Esophagus muscularis mucosa (tissue), 4 donors: ENCODE measurements at regions not wholly inside any gene's neighbourhood (a gene's known extent, or its start where the extent isn't known, plus 50 kb on each side); places are given as distances from the start of the nearest gene placed in this dataset.

Source experiments
- DNase-seq: peaks from one replicate; pipeline ENCODE4 v3.0.0-alpha.2; 2017; ENCODE audit errors: extremely low spot score
- H3K27ac ChIP-seq, 4 donors: fragments of 200-600 bp; sonication (generic); replicated peaks in 1 of 4; 1 replicate in 3 of 4; 2 replicates in 1 of 4; pipeline ENCODE4 v1.5.1; 2016 to 2019; ENCODE audit warnings: mild to moderate bottlenecking in 1 of 4
- H3K27me3 ChIP-seq, 4 donors: fragments of 200-600 bp; sonication (generic); one replicate each; pipeline versions ENCODE4 v1.5.1 to v1.6.0; 2016 to 2019
- H3K36me3 ChIP-seq, 4 donors: fragments of 200-600 bp; sonication (generic); one replicate each; pipeline ENCODE4 v1.5.1; 2016 to 2019
- H3K4me1 ChIP-seq, 4 donors: fragments of 200-600 bp; sonication (generic); one replicate each; pipeline ENCODE4 v1.5.1; 2016 to 2019
- H3K4me3 ChIP-seq, 4 donors: fragments of 200-600 bp; sonication (generic); 1 replicate in 2 of 4; 2 replicates in 2 of 4; pipeline ENCODE4 v1.5.1; 2016 to 2019; ENCODE audit warnings: mild to moderate bottlenecking in 4 of 4, moderate library complexity in 1 of 4
- H3K9me3 ChIP-seq, 4 donors: fragments of 200-600 bp; sonication (generic); 1 replicate in 3 of 4; 2 replicates in 1 of 4; pipeline ENCODE4 v1.5.1; 2016 to 2019
- EP300 ChIP-seq: sonication (generic); formaldehyde crosslinking; IDR thresholded peaks from one replicate; pipeline ENCODE4 v1.6.1; 2017; ENCODE audit warnings: antibody characterized with exemption
- POLR2A ChIP-seq: fragments of 450-650 bp; IDR thresholded peaks from one replicate; pipeline ENCODE4 v1.6.1; 2017; ENCODE audit warnings: antibody characterized with exemption, moderate library complexity, mild to moderate bottlenecking, low read depth
- POLR2AphosphoS5 ChIP-seq, 2 donors: sonication (generic); formaldehyde crosslinking; IDR thresholded peaks; one replicate each; pipeline ENCODE4 v1.6.1; 2017; ENCODE audit warnings: antibody characterized with exemption in 2 of 2
- WGBS: methylation state at CpG from one replicate; pipeline ENCODE4 v1.1.5; 2018; 5-methylcytosine and 5-hydroxymethylcytosine counted together
- intact Hi-C: fragments of 100-400 bp; cut with DNase I; formaldehyde crosslinking; loops from one replicate; pipeline ENCODE4 v1.15.1; 2023
- TF ChIP-seq, protein P1 (sequence below), 3 experiments: fragments of 200-600 bp in 2 of 3; fragments of 450-650 bp in 1 of 3; sonication (generic) in 2 of 3; IDR thresholded peaks; one replicate each; pipeline ENCODE4 v1.5.1; 2017 to 2019; ENCODE audit warnings: antibody characterized with exemption in 3 of 3, mild to moderate bottlenecking in 2 of 3, moderate library complexity in 1 of 3

DNA sequence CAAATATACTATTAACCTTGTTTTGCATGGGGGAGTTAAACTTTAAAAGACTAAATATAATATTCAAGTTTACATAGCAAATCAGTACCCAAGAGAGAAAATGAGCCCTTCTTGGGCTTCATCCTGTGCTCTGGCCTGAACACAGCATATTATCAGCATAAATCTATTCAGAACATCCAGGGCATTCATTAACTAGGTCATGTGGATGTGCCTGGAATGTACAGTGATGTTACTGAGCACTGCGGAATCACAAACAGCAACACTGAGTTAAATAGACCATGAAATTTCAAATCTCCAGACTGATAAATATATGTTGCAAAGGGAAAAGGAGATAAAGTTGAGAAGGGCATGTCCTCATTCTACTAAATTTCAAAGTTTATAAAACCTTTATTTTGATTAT lies 426.4 kb downstream of the AASDHPPT start:
- no peaks in the 10 kb centered on the region for H3K9me3 ChIP-seq
- TF ChIP-seq POLR2AphosphoS5 (IDR thresholded peaks at IDR 0.05) (no peak), POLR2A (no peak), EP300 (no peak)
- TF ChIP-seq, protein P1, sequence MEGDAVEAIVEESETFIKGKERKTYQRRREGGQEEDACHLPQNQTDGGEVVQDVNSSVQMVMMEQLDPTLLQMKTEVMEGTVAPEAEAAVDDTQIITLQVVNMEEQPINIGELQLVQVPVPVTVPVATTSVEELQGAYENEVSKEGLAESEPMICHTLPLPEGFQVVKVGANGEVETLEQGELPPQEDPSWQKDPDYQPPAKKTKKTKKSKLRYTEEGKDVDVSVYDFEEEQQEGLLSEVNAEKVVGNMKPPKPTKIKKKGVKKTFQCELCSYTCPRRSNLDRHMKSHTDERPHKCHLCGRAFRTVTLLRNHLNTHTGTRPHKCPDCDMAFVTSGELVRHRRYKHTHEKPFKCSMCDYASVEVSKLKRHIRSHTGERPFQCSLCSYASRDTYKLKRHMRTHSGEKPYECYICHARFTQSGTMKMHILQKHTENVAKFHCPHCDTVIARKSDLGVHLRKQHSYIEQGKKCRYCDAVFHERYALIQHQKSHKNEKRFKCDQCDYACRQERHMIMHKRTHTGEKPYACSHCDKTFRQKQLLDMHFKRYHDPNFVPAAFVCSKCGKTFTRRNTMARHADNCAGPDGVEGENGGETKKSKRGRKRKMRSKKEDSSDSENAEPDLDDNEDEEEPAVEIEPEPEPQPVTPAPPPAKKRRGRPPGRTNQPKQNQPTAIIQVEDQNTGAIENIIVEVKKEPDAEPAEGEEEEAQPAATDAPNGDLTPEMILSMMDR (IDR thresholded peaks at IDR 0.05): no peak
- H3K4me1 ChIP-seq: no peaks in the 10 kb centered on the region
- intact Hi-C loops: no loop called here
- no peak overlapping the region for H3K27ac ChIP-seq
- WGBS: 67% methylated on average over 1 of the region's 1 CpG
- H3K4me3 ChIP-seq: no peak overlapping the region
- H3K36me3 ChIP-seq: no peaks in the 10 kb centered on the region
- no peak for DNase-seq
- no peaks in the 10 kb centered on the region for H3K27me3 ChIP-seq

DNA sequence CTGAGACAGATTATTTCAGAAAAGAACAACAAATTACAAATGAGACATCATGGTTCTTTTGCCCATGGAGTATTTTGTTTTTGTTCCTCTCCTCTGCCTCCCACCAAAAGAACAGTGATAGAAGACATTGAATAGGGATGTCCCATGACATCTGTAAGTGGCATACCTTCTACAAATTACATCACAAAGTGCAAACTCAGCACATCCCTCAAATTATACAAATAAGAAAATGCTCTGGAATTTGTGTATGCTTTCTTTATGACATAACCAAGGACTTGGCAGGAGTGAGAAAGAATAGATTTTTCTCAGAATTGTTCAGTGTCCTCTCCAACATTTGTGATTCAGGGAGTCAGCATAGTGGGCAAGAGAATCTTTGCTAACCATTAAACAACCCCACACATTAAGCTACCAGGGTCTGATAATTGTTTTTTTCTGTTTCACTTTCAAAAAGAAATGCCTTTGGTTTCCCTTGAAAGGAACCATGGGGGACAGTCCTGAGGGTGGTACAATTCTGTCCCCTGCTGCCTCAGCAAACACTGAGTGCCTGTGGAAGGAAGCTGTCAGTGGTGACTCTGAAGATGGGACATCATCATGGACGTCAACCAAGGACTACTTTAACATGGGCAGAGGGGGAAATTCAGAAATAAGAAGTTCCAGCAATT lies 430.3 kb downstream of the AASDHPPT start:
- TF ChIP-seq POLR2AphosphoS5 (IDR thresholded peaks at IDR 0.05): no peak
- no peak for TF ChIP-seq EP300
- no peak for TF ChIP-seq POLR2A
- TF ChIP-seq, protein P1 (IDR thresholded peaks at IDR 0.05): no peak
- no peaks in the 10 kb centered on the region for H3K4me1 ChIP-seq
- no peaks in the 10 kb centered on the region for H3K9me3 ChIP-seq
- H3K27me3 ChIP-seq: no peaks in the 10 kb centered on the region
- WGBS: 60% methylated on average over 1 of the region's 1 CpG
- no peaks in the 10 kb centered on the region for H3K36me3 ChIP-seq
- H3K27ac ChIP-seq: no peak overlapping the region
- no peak for DNase-seq
- H3K4me3 ChIP-seq: no peak overlapping the region
- intact Hi-C loops: no loop called here

DNA sequence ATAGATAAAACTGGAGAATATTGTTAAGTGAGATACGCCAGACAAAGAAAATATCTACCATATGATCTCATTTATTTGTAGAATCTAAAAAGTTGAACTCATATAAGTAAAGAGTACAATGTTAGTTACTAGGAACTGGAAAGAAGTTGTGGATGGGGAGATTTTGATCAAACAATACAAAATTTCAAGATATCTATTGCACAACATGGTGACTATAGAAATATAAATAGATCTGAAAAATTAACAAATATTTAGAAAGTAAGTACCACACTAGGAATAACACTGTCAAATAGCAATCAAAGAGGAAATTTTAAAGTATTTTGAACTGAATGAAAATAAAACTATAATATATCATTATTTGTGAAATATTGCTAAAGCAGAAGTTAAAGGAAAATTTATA lies 437.2 kb downstream of the AASDHPPT start:
- intact Hi-C loops: no loop called here
- TF ChIP-seq POLR2AphosphoS5 (IDR thresholded peaks at IDR 0.05) (no peak), EP300 (no peak), POLR2A (no peak)
- TF ChIP-seq, protein P1 (IDR thresholded peaks at IDR 0.05): no peak
- H3K4me3 ChIP-seq: no peak overlapping the region
- H3K27me3 ChIP-seq: no peaks in the 10 kb centered on the region
- WGBS: 90% methylated on average over 1 of the region's 1 CpG
- no peak overlapping the region for H3K27ac ChIP-seq
- no peak for DNase-seq
- H3K9me3 ChIP-seq: no peaks in the 10 kb centered on the region
- H3K4me1 ChIP-seq: no peaks in the 10 kb centered on the region
- H3K36me3 ChIP-seq: no peaks in the 10 kb centered on the region

DNA sequence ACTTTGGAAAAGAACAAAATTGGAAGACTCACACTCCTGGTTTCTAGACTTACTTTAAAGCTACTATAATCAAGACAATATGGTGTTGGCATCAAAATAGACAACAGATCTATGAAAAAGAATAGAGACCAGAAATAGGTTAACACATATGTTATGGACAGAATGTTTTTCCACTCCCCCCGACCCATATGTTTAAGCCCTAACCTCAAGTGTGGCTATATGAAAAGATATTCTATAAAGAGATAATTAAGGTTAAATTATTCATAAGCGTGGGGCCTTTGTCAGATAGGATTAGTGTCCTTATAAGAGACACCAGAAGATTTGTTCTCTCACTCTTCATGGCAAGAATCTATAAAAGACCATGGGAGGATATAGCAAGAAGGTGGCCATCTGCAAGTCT lies 440.0 kb downstream of the AASDHPPT start:
- DNase-seq: no peak
- WGBS: 87% methylated on average over 2 of the region's 2 CpGs
- Histone ChIP-seq H3K27me3 (no peaks in the 10 kb centered on the region), H3K4me3 (no peak overlapping the region), H3K27ac (no peak overlapping the region), H3K9me3 (no peaks in the 10 kb centered on the region), H3K36me3 (no peaks in the 10 kb centered on the region), H3K4me1 (no peaks in the 10 kb centered on the region)
- intact Hi-C loops: no loop called here
- no peak for TF ChIP-seq POLR2A

DNA sequence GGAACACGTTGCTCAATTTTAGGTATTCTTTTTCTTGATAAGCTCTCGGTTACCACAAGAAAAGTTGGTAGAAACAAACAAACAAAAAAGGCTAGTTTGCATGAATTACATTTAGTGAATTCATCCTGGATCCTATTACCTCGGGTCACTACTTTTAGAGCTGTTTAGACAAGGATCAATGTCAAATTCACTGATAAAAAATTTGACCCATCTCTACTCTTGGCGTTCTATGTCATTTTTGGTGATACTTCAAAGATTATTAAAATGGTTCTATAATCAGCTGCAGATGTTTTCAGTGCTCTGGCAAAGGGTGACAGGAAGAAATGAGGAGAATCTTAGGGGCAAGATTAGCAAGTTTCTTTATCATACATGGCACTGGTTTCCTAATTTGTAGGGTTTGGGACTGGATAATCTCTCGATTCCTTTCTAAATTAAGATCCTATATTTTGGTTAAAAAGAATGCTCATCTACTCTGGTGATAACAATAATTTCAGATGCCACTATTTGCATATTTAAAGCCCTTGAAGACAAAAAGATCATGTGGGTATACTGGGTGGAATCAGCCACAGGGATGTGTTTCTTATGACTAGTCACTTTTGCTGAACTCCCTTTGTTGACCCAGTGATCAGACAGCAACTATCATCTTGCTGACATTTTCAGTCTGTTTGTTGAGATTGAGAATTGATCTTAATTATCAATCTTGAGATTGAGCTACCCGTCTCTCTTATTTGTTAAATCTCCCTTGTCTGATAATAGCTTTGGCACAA lies 442.9 kb downstream of the AASDHPPT start:
- 87% methylated on average over 6 of the region's 6 CpGs for WGBS
- DNase-seq: no peak
- no peaks in the 10 kb centered on the region for H3K4me1 ChIP-seq
- H3K27ac ChIP-seq: no peak overlapping the region
- no peaks in the 10 kb centered on the region for H3K9me3 ChIP-seq
- intact Hi-C loops: no loop called here
- no peaks in the 10 kb centered on the region for H3K27me3 ChIP-seq
- TF ChIP-seq EP300 (no peak), POLR2A (no peak), POLR2AphosphoS5 (IDR thresholded peaks at IDR 0.05) (no peak)
- TF ChIP-seq, protein P1 (IDR thresholded peaks at IDR 0.05): no peak
- no peak overlapping the region for H3K4me3 ChIP-seq
- H3K36me3 ChIP-seq: no peaks in the 10 kb centered on the region
